ENCODE measurements at regions not wholly inside any gene's neighbourhood (a gene's known extent, or its start where the extent isn't known, plus 50 kb on each side); places are given as distances from the start of the nearest gene placed in this dataset.
A peak's percentile ranks its signal among the peaks of the same experiment; 100 is the strongest.

GRCh38 chr9:99720455-99721050 lies 101.1 kb upstream of the NR4A3 start:
- DNase-seq = peak; percentile 50

- DNase-seq = no peak
These were observed 99.8 kb upstream of the NR4A3 start for GRCh38 chr9:99721898-99722297.

- DNase-seq = no peak
These were observed 98.8 kb upstream of the NR4A3 start for GRCh38 chr9:99722877-99723276.

- DNase-seq = no peak
These were observed 97.0 kb upstream of the NR4A3 start for GRCh38 chr9:99724640-99725039.

DNA sequence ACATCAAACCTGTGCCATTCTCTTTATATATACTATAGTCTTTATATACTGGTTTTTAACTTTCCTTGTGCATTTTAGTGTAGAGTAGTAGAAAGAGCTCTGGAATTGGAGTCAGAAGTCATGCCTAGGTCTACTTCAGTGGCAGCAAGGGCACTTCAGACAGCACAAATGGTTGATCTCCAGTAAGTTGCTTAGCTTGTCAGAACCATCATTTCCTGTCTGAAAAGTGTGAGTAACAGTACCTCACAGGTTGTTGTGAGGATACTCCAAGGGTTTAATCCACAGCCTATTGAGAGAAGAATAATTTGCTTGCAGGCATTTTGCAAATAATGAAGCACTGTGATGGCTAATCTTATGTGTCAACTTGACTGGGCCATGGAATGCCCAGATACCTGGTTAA lies 95.8 kb upstream of the NR4A3 start:
- no peak for DNase-seq

- DNase-seq = peak; percentile 33
These were observed 94.9 kb upstream of the NR4A3 start for GRCh38 chr9:99726758-99727157.

DNA sequence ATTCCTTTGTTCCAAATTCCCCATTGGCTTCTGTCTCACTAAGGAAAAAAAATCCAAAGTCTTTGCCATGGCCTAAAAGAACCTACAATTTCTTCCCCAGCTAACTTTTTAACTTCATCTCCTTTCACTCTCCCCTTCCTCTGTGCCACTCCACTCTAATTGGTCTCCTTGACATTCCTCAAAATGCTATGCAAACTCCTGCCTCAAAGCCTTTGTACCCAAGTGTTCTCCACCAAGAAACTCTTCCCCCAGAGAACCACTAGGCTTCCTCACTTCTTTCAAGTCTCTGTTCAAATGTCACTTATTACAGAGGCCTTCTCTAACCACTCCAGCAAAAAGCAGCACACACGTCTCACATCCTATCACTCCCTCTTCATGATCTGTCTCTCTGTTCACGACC lies 91.6 kb upstream of the NR4A3 start:
- no peak for DNase-seq

DNA sequence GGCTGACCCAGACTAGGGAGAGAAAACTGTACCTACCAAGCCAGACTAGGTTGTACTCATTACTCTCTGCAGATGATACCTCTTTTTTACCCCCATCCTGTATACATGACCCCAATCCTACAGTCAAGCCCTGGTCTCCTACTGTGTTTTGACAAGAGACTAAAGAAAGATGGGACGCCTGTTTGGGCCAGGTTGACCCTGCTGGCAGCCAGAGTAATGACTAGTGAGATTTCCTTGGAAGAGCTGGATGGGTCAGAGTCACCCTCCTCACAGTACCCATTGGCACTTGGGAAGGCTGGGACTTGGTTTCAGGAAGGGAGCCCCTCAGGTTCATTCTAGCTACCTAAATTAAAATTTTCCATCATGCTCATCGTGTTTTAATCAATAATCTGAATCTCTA lies 89.7 kb upstream of the NR4A3 start:
- no peak for DNase-seq

DNA sequence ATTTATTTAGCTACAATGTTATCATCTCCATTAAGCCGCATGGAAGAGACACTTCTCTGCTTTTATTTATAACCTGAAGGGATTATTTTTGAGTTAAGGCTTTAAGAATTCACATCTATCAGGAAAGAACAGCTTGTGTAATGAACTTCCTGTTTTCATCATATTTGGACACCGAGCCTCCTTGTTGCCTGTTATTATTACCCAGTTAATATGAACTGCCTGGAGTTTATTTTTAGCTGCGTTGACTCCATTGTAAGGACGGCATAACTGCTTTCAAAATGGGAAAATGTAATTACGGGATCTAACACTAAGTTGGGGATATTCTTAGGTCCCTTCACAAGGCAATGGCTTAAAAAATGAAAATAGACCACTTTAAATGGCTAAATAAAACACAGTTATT lies 89.0 kb upstream of the NR4A3 start:
- no peak for DNase-seq

- no peak for DNase-seq
These were observed 86.6 kb upstream of the NR4A3 start for GRCh38 chr9:99735041-99735440.

DNA sequence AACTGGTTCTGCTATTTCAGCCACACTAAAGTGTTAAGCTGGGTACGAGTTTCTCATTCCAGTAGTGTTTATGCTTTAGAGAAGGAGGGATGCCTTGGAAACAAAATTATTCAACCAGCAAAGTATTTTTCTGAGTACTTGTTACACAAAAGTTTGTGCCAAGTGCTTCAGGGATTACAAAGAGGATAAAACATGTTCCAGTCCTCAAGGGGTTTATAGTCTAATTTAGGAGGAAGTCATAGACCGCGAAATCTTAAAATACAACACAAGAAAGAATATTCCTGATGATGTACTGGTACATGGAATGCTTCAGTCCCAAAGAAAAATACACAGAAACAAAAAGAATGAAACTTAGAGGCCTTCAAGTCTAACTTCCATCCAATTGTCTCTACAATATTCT lies 85.4 kb upstream of the NR4A3 start:
- peak; percentile 4 for DNase-seq

GRCh38 chr9:99737649-99738048 lies 84.0 kb upstream of the NR4A3 start:
- no peak for DNase-seq

- no peak for DNase-seq
These were observed 78.7 kb upstream of the NR4A3 start for GRCh38 chr9:99743006-99743405.

DNA sequence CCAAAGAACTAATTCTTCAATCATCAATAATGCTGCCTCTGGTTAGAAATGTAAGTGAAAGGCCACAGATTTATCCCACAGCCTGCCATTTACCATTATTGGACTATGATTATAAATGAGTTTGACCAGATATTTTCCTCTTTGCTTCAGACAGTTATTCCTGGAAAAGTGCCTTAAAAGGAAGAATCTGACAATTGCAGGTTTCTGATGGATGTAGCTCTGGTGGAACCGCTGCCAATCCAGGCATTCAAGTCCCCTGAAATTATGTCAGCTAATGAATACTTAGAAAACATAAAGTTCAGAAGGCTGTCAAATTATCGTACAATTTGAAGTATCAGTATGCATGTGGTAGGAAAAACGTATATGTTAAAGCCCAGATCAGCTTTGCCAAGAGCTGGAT lies 78.2 kb upstream of the NR4A3 start:
- DNase-seq = no peak

DNA sequence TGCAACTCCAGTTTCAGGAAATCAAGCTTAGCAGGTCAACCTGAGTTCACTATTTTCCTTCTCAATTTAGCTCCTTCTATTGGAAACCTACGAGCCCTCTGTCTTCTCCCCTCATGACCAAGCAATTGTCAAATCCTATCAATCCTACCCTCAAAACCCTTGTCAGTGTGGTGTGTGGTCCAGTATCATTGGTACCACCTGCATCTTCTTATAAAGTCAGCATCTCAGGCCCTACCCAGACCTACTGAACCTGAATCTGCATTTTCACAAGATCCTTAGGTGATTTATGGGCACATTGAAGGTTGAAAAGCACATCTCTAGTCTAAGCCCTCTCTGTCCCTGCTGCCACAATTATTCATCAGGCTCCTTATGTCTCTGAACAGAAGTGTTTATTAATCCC lies 77.6 kb upstream of the NR4A3 start:
- no peak for DNase-seq

DNA sequence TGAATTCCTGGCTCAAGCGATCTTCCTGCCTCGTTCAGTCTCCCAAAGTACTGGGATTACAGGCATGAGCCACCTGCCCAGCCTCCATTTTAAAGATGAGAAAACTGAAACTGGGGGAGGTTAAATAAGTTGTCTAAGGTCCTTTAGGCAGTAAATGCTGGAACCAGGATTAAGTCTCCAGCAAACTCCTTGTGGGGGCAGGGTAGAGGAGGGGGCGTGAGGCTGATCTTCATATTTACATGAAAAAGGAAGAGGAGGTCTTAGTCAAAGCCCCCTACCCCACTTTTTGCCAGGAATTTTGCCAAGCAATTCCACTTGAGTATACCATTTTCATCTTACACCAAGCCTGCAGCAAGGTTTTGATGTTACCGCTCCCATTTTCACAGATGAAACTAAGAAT lies 76.6 kb upstream of the NR4A3 start:
- no peak for DNase-seq

DNA sequence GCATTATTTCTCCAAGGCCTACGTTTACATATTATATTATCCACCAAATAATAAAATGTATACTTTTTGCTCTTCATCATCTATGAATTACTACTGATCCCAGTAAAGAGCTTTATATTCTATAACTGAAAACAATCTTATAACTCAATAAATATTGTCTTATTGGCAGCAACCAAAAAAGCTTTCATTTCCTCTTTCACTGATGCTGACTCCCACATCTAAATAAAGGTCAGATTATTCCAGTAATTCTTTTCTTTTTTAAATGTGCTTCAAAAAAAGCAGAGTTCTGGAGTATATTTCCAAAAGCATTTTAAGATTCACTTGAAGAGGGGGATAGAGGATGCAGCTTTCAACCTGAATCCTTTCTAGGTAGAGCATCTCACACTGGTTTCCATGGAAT lies 75.3 kb upstream of the NR4A3 start:
- DNase-seq = no peak

DNA sequence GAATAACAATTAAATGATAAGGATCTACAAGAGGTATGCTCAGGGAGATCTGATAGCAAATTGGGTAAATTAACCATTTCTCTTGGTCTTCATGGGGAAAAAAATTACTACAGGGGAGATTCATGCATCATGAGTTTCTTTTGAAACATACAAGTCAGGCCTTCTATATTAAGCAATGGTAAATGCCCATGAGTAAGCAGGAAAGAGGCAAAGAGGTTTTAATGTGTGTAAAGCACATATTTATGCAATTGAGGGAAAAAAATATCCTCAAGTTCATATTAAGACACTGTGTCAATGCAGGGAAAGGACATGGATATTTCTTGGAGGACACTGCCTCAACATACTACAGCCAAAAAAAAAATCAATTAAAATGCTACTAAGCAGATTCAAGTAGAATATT lies 73.4 kb upstream of the NR4A3 start:
- DNase-seq = peak; percentile 21

GRCh38 chr9:99748676-99749075 lies 73.0 kb upstream of the NR4A3 start:
- DNase-seq = no peak

- peak; percentile 8 for DNase-seq
These were observed 72.0 kb upstream of the NR4A3 start for GRCh38 chr9:99749641-99750040.

- DNase-seq = no peak
These were observed 71.2 kb upstream of the NR4A3 start for GRCh38 chr9:99750526-99750925.

DNA sequence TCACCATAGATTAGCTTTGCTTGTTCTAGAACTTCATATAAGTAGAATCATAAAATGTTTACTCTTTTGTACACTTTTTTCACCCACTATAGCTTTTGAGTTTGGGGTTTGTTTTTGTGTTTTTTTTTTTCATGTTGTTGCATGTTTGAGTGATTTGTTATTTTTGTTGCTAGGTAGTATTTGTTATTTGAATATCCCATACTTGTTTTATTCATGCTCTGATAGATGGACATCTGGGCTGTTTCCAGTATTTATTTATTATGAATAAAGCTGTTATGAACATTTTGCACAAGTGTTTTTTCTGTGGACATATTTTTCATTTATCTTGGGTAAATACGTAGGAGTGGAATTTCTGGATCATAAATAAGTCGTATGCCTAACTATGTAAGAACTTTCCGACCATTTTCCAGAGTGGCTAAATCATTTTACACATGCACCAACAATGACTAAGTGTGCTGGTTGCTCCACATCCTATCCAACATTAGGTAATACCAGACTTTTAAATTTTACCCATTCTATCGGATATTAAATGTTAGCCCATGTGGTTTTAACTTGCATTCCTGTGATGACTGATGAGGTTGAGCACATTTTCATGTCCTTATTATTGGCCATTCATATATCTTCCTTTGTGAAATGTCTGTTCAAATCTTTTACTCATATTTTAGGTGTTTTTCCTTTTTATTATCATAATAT lies 69.1 kb upstream of the NR4A3 start:
- peak; percentile 93 for DNase-seq

DNA sequence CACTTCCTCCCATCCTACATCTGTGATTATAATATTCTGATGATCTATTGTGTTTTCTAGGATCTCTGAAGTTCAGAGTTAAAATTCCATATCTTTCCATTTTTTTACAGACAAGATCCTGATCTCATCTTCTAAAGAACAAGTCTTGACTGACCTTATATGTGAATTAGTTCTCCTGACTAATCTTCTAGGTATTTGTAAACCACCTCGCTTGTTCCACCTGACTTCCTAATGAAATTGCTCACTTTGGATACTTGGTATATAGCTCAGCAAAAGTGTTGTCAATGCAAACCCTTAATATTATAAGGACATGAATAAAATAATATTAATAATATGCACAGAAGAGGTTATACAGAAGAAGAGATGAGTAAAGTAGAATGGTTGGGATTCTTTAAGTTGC lies 68.2 kb upstream of the NR4A3 start:
- DNase-seq = peak; percentile 16

- DNase-seq = no peak
These were observed 61.3 kb upstream of the NR4A3 start for GRCh38 chr9:99760421-99760820.

- DNase-seq = no peak
These were observed 59.2 kb upstream of the NR4A3 start for GRCh38 chr9:99762470-99762869.

Data from fibroblast of skin of abdomen (primary cell).